Adrenal gland (tissue), 5 donors: ENCODE measurements at regions not wholly inside any gene's neighbourhood (a gene's known extent, or its start where the extent isn't known, plus 50 kb on each side); places are given as distances from the start of the nearest gene placed in this dataset.

ENCODE experiments used
- POLR2A ChIP-seq, 2 donors: fragments of 450-650 bp; IDR thresholded peaks; one replicate each; pipeline ENCODE4 v1.6.1; 2017; ENCODE audit warnings: antibody characterized with exemption in 2 of 2, mild to moderate bottlenecking in 2 of 2, moderate library complexity in 1 of 2
- TF ChIP-seq, protein P1 (sequence below), 6 experiments: fragments of 450-650 bp in 4 of 6; fragments of 200-600 bp in 2 of 6; sonication (generic) in 1 of 6; IDR thresholded peaks; 1 replicate in 5 of 6; 2 replicates in 1 of 6; pipeline versions ENCODE4 v1.5.1 to v1.8.0; 2016 to 2021; ENCODE audit warnings: antibody characterized with exemption in 6 of 6, mild to moderate bottlenecking in 2 of 6, moderate library complexity in 1 of 6
- donor health status: DM: no; HTN: no; CAD: no.

DNA sequence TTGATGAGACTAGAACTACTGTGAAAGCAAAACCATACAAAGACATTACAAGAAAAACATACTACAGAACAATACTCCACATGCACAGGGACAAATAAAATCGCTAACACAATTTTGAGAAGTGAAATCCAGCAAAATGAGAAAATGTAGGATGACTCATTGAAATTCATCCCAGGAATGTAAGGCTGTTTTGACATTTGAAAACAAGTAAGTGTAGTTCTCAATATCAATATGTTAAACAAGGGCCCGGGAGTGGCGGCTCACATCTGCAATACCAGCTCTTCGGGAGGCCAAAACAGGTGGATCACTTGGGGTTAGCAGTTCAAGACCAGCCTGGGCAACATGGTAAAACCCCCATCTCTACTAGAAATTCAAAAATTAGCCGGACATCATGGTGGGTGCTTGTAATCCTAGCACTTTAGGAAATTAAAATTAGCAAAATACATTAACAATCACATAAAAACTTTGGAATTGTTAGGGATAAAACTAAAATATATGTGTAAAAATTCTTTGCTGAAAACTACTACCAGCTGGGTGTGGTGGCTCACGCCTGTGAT, 113.7 kb upstream of the ADARB2 start:
- TF ChIP-seq, protein P1, sequence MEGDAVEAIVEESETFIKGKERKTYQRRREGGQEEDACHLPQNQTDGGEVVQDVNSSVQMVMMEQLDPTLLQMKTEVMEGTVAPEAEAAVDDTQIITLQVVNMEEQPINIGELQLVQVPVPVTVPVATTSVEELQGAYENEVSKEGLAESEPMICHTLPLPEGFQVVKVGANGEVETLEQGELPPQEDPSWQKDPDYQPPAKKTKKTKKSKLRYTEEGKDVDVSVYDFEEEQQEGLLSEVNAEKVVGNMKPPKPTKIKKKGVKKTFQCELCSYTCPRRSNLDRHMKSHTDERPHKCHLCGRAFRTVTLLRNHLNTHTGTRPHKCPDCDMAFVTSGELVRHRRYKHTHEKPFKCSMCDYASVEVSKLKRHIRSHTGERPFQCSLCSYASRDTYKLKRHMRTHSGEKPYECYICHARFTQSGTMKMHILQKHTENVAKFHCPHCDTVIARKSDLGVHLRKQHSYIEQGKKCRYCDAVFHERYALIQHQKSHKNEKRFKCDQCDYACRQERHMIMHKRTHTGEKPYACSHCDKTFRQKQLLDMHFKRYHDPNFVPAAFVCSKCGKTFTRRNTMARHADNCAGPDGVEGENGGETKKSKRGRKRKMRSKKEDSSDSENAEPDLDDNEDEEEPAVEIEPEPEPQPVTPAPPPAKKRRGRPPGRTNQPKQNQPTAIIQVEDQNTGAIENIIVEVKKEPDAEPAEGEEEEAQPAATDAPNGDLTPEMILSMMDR (IDR thresholded peaks at IDR 0.05) = no peak
- no peak for TF ChIP-seq POLR2A (IDR thresholded peaks at IDR 0.05)
